GM21515 (cell line): ENCODE measurements at regions not wholly inside any gene's neighbourhood (a gene's known extent, or its start where the extent isn't known, plus 50 kb on each side); places are given as distances from the start of the nearest gene placed in this dataset.
"Not testable (repeated sequence)": the region's sequence is repeated elsewhere in the genome, so short reads cannot be mapped to it uniquely, and the experiment has no call there.

Experiments used
- ATAC-seq: cut with Tn5 transposase; IDR thresholded peaks from one replicate; pipeline ENCODE4 v1.9.1; 2021; ENCODE audit not compliant: unreplicated experiment

DNA sequence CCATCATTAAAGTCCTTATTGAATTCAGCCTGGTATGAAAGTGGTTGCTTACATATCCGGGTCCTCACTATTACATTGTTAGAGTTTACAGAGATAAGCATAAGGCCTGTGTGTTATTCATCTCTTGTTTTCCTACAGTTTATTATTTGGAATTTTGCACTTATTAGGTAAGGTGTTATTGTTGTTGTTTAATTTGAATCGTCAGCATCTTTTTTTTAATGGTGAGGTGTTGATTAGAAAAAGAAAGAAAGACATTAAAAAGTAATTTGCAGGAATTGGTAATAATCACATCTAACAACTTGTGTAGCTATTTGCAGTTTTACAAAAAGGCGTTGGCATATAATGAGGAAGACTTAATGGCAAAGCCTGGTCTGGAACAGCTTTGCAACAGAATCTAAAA lies 158.6 kb downstream of the SAMD5 start:
- ATAC-seq = no peak

DNA sequence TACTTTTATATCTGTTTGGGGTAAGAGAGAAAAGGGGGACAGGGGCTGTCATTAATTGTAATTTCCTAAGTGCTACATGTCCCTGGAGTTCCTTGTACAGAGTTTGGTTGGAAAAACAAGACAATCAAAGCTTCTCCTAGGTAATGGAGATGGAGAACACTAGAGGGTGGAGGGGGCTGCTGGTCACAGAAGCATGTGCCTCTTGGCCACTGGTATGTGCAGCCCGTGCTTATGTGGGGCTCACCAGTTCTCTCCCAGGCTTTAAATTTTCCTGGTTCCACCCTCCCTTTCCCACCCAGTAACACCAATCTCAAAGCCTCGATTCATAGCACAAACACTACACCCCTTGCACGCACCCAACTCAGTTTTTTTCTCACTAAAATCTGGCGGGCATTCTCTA lies 165.6 kb downstream of the SAMD5 start:
- no peak for ATAC-seq

DNA sequence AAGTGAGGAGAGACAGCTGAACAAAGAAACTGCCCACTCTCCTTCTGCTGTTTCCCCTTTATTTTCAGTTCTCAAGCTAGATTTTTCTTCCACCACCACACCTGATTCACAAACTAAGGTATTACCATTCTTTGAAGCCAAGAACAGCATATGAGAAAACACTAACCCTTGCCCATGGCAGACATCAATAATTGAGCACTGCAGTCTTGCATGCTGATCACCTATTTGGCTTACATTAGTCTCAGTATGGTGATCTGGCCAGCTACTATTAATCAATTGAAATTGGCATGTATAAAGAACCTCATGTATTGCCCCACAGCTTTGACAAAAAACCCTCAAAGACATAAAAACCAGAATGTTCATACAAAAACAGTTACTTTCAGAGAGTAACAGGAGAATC lies 166.3 kb downstream of the SAMD5 start:
- ATAC-seq = no peak

DNA sequence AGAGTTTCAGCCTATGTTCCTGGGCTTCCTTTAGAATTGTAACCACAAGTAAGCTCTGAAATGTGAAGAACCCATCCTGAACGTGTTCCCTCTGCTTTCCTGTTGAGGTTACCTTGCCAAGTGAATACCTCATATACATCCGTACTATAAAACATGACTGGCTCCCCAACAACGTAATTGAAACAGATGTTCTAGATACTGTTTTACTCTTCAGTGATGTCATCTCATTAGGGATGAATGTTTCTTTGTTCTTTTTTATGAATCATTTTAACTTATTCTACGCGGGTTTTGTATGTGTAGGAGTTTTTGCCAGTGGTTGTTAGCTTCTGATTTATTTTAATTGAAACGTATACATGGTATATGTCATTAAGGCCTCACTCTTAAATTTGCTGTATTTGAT lies 166.8 kb downstream of the SAMD5 start:
- ATAC-seq = no peak

DNA sequence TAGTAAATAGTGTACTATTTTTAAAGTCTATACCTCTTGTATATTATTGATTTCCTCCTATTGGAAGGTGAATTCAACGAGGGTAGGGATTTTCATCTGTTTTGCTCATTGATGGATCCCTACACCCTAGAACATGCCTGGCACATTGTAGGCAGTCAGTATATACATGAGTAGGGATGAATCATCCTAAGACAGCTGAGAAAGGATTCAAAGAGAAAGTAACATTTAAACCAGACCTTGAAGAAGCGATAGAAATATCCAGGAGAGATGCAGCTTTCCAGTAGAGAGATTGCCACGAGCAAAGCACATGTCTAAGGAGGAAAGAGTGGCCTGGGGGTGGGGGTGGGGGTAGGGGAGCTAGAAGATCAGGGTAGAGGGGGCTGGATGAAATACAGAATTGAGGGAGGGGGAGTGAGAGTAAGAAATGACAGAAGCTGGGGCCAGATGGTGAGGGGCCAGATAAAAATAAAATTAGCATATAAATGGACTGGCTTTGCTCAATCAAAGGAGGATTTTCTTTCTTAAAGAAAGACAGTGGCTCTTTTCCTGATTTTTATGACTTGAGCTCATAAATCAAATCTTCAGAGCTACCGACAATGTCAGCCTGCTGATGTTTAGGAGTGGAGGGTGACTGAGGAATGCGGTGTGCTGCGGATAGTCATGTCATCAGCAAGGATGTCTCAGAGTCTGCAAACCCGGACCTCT lies 168.2 kb downstream of the SAMD5 start:
- no peak for ATAC-seq

DNA sequence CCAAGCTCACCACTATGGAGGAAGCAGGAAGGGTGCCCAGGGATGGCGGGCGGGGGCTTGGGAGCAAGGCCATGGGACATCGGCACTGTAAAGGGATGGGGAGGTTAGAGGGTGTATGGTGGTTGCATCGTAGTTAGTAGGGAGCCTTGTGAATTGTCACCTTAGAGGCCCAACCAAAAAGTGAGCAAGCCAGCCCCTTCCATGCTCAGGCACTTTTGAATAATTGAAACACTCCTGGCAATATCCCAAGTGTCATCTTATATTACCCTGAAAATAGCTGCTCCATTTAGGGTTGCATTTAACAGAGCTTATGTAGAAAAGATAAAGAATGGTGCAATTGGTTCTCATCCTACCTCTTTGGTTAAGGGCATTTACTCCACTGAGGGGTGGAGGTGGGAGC lies 169.2 kb downstream of the SAMD5 start:
- no peak for ATAC-seq

DNA sequence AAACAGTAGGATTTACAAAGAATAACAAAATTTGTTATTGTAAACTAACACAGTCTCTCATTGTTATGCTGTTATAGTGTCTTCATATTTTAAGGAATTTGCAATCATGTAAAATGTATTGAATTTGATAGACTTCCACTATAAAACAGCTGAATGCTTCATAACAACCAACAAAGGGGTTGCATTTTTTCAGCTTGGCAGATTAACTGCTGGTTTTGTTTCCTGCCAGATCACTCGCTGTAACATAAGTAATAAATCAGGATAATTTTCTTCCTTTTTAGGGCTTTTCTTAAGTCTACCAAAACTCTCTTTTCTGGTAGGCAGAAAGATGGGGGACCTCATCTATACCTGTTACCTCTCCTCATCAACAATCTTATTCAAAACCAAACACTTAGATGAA lies 169.8 kb downstream of the SAMD5 start:
- no peak for ATAC-seq

DNA sequence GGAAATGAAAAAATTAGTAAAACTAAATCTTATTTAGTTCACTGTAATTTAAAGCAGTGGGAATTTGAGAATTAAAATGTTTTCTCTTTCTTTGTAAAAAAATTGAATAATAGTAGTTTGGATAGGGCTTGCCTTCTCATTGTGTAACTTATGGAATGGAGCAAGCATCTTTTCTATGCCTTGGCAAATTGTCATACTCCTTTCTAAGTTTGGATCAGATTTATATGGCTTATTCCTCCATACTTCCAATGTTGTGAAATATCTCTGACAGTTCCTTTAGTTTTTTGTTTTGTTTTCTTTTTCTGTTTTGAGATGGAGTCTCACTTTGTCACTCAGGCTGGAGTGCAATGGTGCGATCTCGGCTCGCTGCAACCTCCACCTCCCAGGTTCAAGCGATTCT lies 176.4 kb downstream of the SAMD5 start:
- ATAC-seq = no peak

DNA sequence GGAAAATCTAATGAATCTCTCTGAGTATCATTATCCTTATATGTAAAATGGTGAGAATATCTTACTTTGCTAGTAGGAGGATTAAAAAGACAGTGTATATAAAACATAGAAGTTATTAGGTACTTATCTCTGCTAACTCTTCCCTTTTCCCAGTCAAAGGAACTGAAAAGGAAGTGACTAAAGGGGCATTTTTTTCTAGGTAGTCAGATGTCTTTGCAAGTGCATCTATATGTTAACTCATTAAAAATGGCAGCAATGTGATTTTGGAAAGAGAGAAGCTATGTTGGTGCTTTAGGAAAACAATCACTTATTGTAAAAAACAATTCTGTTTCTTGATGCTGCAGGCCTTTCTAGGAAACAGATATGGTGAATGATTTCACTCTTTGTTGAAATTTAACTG lies 180.9 kb downstream of the SAMD5 start:
- ATAC-seq = no peak

DNA sequence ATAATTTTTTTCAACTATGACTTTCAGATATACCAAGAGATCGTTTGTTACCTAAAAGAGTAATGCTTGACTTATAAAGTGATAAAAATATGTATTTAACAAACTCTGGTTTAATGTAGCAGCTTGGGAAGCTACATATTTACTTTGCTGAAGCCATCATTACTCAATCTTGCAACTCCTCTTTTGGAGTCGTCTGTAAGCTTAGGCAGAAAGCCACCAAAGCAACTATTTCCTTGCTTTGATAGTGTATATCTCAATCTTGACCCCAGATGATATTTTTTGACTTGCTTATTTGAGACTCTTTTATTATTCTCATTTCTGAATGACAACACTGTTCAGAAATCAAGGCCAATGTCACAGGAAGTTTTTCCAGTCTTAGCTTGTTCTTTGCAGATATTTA lies 183.0 kb downstream of the SAMD5 start:
- no peak for ATAC-seq

DNA sequence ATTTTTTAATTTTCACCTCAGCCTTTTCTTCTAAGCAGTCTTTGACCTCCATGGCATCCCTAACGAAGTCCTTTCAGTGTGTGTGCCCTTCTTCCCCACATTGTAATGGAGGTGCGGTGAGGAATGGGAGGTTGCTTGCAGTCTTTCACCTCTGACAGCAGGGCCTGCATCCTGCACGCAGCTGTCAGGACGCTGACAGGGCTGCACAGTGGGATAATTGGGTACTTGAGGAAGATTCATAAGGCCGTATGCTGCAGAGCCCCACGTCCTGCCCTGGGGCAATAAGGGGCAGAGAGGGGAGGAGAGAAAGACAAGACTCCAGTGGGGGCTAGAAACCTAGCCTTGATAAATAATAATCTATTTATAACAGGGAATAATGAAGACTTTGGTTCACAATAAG lies 184.7 kb downstream of the SAMD5 start:
- no peak for ATAC-seq

DNA sequence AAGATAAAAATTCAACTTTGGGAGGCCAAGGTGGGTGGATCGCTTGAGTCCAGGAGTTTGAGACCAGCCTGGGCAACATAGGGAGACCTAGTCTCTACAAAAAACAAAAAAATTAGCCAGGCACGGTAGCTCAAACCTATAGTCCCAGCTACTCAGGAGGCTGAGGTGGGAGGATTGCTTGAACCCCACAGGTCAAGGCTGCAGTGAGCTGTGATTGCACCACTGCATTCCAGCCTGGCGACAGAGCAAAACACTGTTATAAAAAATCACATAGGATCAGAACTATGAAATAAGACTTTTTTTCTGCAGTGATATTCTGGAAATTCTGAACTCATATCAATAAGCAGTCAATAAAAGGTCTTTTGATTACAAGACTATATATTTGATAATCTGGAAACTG lies 186.1 kb downstream of the SAMD5 start:
- ATAC-seq = not testable (repeated sequence)

DNA sequence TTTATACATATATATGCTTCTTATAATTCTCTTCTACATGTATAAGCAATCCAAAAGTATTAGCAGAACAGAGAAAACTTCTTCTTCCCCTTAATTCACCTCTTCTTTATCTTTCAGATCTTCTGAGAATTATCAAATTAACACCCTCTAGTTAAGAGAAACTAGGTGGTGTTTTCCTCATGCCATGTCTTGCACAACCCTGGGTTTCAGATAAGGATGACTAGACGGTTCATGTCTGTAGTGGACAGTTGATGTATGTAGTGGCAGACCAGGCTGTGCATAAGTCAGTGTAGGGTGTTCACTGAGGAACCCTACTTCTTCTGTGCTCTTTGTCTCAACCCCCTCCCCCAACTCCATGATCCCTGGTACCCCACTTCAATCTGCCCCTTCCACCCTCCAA lies 187.3 kb downstream of the SAMD5 start:
- ATAC-seq = no peak

DNA sequence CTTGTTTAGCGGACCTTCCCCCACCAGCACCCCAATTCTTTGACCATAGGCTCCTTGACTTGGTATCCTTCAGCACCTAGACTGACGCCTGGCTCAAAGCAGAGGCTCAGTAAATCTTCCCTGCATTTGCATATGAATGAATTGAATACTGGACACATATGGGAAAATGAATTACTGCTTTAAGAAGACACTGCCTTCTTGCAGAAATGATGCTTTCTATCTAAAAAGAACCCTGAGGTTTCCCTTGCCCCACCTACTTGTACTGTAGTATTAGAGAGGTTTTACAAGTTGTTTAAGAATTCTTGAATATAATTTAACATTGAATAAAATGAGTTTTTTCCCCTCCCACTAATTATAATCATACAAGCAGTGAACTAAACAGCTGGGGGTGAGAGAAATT lies 190.7 kb downstream of the SAMD5 start:
- no peak for ATAC-seq

DNA sequence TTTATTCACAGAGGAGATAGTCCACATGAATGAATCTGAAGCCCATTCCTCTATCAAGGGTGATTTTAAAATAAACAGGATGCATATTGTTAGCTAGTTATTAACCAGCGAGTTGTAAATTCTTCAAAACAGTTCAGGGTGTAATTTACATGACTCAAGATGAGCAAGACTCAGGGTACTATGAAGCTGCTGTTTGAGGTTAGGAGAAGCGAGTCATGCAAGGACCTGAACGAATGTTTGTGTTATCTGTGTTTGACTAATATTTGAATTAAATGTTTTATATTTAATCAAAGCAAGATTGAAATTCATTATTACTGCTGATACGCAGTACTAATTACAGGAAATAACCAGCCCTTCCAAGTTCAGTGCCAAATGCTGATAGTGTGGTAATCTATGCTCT lies 191.1 kb downstream of the SAMD5 start:
- ATAC-seq = no peak

DNA sequence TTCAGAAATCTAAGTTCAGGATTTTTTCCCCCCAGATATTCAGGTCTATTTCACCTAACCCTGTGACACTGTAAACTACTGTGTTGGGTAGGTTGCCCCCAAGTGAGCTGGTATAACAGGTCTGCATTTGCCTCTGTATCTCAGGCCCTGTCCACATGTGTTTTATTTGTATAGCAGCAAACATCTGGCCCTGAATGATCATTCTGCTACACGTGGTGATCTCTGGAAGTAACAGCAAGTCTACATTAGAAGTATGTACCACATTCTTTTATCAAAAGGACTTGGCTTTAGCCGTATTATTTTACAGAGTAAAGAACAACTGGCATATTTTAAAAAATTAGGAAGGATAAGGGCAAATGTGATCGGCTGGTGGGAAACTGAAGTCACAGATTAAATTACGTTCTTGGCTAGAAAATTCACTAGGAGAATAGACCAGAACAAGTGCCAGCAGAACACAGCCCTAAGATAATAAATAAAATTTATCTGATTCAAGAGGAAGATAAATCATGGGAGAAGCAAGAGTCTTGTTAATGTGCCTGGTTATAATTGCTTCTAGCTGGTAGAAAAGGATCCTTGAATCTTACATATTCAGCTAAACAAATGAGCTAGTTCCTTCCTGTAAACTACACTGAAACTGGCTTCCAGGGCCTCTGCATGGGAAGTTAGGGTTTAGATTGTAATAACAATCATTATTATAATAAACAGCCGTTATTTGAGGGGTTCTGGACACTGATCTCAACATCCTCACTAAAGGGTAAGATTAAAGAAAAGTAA lies 192.1 kb downstream of the SAMD5 start:
- ATAC-seq = no peak

DNA sequence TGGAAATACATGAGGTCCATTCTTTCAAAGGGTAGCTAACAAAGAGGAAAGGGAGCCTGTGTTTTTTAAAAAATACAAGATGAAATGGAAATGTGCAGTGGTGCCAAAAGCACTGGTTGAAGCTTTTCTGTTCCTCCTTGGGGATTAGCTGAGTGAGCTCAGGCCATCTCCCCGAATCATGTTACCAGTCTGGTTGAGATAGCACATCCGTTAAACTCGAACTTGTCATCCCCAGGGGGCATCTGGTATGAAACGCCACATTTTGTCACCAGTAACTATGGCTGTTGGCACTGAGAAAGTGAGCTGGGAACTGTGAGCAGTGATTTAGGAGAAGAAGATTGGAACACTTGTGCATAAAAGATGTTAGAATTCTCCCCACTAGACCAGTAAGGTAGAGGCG lies 196.2 kb downstream of the SAMD5 start:
- ATAC-seq = no peak

DNA sequence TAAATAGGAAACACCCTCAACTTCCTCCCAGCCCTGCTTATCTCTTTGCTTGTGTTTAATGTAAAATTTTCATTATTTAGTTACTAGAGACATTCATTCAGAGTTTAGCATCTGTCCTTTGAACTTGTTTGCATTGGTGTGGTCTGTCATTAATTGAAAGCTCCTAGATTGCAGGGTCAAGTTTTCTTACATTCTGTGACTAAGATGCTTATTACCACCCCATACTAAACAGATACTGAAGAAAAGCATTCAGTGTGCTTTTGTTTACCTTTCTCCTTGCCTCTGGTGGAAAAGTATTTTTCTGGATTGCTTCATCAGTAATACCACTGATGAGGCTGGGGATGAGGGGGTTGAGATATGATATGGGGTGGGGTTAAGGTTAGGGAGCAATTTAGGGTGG lies 199.0 kb downstream of the SAMD5 start:
- no peak for ATAC-seq

DNA sequence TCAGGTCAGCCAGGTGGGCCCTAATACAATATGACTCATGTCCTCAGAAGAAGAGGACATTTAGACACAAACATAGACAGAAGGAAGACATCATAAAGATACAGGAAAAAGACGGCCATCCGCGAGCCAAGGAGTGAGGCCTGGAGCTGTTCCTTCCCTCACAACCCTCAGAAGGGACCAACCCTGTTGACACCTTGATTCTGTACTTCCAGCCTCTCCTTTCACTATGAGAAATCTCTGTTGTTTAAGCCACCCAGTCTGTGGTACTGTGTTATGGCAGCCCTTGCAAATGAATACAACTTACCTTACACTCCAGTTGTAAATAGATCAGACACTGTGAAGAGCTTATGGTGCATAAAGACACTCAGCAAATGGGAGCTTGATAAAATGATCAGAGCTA lies 199.7 kb downstream of the SAMD5 start:
- no peak for ATAC-seq

DNA sequence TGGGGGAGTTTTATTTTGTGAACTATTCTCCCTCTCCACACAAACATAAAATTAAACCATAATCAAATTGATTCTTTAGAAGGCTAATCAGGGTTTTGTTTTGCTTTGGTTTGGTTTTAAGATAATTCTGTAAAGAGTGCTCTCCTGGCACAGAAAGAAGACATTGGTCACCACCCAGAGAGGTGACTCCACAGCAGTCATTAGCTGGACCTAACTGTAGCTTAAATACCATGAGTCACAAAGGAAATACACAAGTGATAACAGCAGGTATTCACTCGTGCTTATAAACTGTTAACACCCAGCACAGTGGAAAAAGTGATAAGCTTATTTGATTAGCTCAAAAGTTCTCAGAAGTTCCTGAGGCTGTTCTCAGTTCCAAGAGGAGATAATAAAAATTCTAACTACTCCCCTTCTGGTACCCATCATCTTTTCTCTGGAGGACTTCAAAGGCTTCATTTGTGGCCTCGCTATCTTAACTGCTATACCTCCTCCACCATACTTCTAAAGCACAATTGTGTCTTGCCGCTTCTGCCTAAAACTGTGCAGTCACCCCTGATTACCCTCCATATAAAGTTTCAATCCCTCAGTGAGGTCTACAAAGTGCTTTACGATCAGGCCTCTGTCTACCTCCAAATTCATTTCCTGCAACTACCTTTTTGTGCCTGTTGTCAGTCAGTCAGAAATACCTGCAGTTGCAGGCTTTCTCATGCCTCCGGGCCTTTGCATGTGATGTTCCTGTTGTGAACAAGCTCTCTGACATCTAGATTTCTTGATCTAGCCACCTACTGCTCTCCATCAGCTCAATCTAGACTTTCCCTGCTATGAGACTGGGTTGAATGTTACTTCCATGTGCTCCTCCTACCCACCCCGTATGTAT lies 201.1 kb downstream of the SAMD5 start:
- no peak for ATAC-seq

DNA sequence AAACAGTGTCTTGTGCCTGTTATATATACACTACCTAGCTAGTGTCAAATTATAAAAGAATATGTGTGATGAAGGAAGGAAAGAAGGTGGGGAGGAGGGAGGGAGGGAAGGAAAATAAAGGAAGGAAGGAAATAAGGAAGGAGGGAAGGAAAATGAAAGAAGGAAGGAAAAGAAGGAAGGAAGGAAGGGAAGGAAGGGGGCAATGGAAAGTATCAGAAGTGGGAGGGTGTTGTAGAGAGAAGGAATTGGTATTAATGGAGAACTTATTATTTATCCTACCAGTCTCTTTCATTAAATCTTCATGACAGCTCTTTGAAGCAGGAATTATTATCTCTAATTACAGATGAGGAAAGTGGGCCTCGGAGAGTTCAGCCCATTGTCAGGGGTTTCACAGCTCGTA lies 202.4 kb downstream of the SAMD5 start:
- ATAC-seq = no peak

DNA sequence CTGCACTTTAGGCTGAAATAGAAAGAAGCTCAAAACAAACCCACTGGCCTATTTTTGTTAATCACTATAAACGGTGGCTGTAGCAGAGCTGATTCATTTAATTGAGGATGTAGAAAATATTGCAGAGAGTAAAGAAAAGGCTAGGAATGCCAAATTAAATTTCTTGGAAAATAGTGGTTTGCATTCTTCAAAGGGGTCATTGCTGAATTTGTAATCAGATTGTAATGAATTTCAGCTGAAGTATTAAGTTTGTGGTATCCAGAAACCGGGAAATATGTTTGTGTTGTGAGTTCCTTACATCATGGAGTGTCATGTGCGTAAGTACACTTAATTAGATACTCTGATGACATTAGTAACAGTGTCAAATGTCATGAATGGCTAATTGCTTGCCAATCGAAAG lies 203.0 kb downstream of the SAMD5 start:
- ATAC-seq = no peak
